NCI-H82 (cell line): ENCODE measurements at regions not wholly inside any gene's neighbourhood (a gene's known extent, or its start where the extent isn't known, plus 50 kb on each side); places are given as distances from the start of the nearest gene placed in this dataset.
"Not testable (repeated sequence)": the region's sequence is repeated elsewhere in the genome, so short reads cannot be mapped to it uniquely, and the experiment has no call there.

Source experiments
- DNase-seq: peaks from one replicate; lab custom pipeline; 2025; lab: John Stamatoyannopoulos, UW

DNA sequence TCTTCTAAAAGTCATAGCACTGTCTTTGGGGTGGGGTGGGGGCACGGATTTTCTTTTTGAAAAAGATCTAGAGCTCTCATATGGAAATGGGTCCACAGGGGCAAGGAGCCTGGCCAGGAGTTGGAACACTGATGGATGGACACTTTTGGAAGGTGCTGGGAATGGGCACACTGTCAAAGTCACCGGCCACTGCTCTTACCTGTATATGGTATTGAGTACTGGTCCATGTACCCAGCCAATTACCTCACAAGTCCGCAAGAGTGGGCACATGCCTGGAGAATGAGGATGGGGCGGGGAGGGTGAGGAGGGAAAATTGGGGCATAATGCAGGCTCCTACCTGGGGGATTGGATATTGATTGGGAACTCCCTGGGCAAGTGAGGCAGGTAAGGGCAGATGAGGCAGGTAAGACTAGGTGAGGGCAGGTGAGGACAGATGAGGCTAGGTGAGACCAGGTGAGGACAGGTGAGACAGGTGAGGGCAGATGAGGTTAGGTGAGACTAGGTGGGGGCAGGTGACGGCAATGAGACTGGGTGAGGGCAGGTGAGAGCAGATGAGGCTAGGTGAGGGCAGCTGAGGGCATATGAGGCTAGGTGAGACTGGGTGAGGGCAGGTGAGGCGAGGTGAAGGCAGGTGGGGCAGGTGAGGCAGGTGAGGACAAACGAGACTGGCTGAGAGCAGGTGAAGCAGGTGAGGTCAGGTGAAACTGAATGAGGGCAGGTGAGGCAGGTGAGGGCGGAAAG, 167.9 kb downstream of the NRN1 start:
- DNase-seq = no peak

- DNase-seq = no peak
Observed at GRCh38 chr6:5837323-5837722, 169.4 kb downstream of the NRN1 start.

DNA sequence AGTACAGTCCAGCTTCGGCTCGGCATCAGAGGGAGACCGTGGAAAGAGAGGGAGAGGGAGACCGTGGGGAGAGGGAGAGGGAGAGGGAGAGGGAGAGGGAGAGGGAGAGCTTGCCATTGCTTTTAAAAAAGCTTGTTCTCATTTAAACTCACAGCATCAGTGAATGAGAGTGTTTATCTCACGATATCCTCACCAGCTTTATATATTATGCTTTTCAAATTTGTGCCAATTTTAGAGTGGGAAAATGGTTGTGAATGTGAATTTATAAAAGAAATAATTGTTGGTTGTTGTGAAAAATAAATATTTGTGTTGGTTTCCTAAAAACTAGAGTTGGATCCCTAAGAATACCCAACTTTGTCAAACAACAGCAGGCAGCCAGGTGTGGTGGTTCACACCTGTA, 170.1 kb downstream of the NRN1 start:
- not testable (repeated sequence) for DNase-seq

GRCh38 chr6:5833120-5833519, 173.6 kb downstream of the NRN1 start:
- no peak for DNase-seq

- DNase-seq = no peak
Observed at GRCh38 chr6:5832668-5833067, 174.1 kb downstream of the NRN1 start.

DNA sequence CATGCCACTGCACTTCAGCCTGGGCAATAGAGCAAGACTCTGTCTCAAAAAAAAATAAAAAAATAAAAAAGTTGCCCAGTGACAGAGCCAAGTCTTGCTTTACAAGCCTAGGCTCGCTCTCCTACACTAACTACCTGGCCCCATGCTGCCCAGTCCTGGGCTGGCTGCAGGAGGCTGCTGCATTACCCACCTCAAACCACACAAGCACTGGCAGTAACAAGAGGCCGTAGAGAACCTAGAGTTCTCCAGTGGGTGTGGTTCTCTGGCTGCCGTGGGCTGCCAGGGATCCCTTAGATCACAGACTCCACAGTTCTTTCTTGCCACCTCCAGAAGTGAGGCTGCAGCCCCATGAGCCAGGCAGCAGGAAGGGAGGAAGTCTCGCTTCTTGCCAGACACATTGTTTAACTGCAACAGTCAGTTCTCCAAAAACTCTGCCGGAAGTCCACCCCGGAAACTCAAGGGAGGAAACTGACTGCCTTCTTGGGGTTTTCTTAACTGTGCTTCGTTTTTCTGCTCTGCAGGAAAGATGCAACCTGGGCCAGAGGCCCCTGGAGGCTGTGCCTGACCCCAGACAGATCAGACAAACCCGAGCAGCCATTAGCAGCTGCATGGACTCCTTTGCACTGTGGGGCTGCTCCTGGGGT, 175.4 kb downstream of the NRN1 start:
- not testable (repeated sequence) for DNase-seq

DNA sequence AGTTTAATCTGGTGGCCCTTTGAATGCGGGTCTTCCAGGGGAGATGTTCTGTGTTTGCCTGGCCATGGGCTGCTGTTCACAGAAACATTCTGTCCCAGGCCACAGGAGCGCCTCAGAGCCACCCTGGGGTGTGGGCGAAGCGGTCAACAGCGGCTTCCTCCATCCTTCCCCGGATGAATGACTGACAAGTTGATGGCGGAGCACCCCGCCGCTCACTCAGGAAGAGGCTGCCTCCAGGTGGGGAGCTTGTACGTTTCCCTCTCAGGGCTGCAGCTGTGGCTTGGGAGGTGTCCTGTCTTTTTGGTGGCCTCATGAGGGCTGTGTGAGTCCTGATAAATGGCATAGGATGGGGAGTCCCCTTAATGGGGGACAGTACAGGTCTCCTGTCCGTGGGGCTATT, 178.4 kb downstream of the NRN1 start:
- no peak for DNase-seq

DNA sequence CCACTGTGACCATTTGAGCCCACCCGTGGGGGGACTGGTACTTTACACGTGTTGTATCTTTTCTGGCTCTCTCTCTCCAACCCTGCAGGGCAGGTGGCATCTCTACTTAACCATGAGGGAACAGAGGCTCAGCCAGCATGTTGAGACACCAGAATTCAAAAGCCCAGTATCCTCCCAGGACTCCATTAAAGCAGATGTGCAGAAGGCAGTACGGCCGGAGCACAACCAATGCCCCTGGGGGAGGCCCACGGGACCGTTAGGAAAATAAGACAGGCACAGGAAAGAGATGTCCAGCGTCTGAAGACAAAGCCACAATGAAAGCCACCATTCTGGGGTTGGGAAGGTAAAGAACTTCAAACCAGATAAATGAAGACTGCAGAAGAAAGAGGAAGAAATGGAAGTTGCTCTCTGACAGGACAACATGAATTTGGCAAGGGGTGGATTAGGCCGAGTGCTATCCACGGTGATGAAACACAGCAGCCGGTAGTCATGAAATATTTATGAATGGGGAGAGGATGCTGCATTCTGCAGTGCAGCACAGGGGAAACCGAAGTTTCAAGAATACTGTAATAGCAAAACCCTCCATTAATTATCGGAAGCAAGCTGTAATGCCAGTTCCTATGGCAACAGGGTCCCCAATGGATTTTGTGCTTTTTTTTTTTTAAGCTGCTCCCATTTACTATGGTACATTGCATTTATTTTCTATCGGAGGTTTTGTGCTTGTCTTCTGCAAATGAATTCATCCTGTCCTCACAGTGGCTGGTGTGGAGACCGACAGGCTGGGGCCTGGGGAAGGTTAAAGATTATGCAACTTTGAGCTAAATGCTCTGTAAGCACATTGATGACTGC, 179.4 kb downstream of the NRN1 start:
- no peak for DNase-seq

GRCh38 chr6:5824382-5824983, 182.2 kb downstream of the NRN1 start:
- DNase-seq = not testable (repeated sequence)
